Central memory CD4-positive, alpha-beta T cell (primary cell): ENCODE measurements at regions not wholly inside any gene's neighbourhood (a gene's known extent, or its start where the extent isn't known, plus 50 kb on each side); places are given as distances from the start of the nearest gene placed in this dataset.
"Not testable (repeated sequence)": the region's sequence is repeated elsewhere in the genome, so short reads cannot be mapped to it uniquely, and the experiment has no call there.

ENCODE experiments used
- DNase-seq: peaks from one replicate; pipeline ENCODE4 v3.0.0; 2022

DNA sequence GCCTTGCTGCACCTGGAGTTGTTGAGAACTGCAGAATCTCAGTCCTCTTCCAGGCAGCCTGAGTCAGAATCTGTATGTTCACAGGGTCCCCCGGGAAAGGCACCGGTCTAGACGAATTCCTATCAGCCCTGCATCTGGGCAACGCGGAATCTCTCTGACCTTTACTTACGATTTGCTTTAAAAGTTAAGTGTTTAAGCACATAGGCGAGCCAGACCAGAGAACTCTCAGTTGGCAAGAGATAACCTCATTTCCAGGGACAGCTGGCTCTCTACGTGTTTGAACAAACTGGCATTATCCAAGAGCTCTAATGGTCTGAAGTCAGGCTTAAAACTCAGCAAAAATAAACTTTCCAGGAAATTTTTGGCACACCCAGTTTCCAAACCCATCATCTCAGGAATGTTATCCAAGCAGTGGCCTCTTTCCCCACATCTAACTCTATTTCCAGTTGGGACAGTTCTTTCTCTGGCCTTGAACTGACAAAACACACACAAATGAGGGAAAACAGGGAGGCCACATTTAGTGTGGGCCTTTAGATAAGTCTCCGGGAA, 53.4 kb downstream of the HES1 start:
- no peak for DNase-seq

GRCh38 chr3:194191850-194192249, 55.9 kb downstream of the HES1 start:
- not testable (repeated sequence) for DNase-seq

GRCh38 chr3:194194051-194194756, 58.3 kb downstream of the HES1 start:
- no peak for DNase-seq

DNA sequence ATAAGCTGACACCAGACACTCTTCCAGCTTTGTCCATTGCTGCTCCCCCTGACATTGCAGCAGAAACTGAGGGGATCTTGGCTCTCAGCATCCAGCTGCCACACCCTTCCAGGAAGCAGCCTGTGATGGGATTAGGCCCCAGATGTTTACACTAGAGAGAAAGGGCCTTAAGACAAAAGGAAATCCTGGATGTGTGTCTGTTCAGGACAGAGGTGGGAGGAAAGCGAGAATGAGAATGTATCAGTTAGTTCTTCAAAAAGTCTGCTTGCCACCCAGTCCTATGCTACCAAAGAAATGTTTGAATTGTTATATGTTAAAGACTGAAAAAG, 58.8 kb downstream of the HES1 start:
- no peak for DNase-seq

DNA sequence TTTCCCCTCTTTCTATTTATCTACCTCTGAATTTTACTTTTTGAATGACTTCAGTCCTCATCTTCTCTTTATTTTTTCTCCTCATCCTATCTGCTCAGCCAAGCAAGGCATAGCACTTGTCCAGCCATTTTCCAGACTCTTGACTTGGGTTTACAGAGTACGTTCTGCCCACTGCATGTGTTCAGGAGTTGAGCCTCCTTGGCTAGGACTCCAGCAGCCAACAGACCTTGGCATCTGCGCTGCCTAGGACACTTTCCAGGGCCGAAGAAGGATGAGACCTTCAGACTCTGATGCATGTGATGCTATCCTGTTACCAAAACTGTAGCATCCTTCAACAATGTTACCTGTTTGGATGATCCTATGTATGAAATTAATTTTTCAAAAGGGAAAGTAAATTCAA, 59.7 kb downstream of the HES1 start:
- DNase-seq: no peak

DNA sequence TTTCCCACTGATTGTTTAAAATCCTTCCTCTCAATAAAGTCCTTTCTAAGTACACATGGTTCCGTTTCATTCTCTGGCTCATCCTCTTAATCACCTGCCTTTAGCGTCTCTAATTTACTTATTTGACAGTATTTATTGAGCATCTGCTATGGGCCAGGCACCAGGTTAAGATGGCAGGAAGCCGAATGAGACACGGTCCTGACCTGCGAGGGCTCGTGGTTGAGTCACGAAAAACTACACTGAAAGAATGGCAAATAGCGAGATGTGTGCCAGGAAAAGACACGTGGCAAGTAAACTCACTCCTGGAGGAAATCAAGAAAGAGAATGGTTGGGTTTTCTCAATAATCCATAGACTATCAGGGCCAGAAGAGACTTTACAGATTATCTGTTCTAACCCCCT, 60.9 kb downstream of the HES1 start:
- DNase-seq: no peak

- DNase-seq: no peak
Measured at GRCh38 chr3:194197396-194197960, 61.5 kb downstream of the HES1 start.

DNA sequence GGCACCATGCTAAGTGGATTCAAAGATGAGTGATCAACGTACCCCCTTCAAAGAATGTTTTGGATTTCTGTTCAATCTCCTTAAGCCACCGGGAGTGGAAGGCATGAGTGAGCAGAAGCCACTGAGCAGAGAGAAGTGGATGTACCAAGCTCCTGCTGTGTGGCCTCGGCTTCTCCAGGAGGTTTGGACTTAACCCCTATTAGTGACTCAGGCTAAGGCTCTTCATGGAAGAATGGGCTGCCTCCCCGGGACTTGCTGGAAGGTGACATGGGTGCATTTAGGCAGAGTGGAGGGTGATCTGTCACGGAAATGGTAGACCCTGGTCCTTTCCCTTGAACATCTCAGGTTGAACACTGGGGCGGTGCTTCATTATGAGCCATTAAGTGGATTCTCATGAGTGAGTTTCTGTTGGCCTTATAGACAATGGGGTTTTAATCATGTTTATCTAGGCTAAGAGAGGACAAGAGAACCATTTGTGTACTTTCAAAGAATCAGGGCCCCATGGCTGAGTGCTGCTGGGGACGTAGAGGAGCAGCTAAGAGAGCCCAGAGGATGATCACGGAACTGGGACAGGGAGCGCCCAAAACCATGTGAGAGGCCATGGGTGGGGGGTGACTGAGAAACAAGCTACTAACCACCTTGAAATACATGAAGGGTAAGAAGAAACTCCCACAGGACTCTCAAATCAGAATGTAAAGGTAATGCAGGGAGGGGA, 62.2 kb downstream of the HES1 start:
- DNase-seq: no peak

DNA sequence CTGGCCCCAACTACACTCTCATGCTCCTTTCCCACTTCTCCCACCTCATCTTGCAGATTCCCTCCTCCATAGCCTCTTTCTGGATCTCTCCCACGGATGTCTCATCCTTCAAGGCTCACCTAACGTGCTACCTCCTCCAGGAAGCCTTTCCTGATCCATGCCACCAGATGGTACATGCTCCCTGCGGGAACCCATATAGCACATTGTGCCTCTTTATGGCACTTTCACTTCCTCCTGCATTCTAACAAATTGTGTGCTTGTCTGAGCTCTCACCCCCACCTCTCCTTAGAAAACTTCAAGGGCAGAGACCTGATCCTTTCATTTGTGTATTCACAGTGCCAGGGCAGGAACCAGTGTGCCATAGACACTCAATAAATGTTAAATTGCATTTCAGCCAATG, 63.0 kb downstream of the HES1 start:
- no peak for DNase-seq

DNA sequence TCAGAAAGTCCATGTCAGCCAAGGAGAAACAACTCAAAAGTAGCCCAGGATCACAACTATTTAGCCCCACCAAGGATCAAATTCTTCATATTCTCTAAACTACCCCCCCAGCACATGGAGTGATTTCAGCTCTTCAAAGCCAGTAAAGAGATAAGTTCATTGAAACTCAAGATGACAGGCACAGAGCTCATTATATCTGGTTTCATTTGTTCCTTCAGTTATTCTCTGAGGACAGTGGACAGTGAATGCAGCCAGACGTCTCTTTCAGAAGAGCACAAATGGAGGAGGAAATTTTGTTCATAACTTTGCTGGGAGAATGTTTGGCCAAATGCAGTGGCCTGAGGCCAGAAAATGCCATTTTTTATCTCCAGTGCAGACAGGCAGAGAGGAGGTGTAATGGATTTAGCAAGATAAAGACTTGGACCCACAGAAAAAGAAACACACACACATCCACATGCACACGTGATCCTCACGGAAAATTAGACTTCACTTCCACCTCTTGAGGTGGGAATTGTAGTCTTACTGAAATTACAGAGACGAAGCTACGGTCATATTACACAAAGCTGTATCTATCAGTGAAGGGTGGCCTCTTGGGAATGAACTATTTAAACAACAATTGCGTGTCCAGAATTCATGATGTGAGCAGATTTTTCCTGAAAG, 64.6 kb downstream of the HES1 start:
- DNase-seq: no peak

GRCh38 chr3:194201953-194202666, 66.2 kb downstream of the HES1 start:
- no peak for DNase-seq

- DNase-seq: peak; percentile 9
Measured at GRCh38 chr3:194203482-194204041, 67.6 kb downstream of the HES1 start.

DNA sequence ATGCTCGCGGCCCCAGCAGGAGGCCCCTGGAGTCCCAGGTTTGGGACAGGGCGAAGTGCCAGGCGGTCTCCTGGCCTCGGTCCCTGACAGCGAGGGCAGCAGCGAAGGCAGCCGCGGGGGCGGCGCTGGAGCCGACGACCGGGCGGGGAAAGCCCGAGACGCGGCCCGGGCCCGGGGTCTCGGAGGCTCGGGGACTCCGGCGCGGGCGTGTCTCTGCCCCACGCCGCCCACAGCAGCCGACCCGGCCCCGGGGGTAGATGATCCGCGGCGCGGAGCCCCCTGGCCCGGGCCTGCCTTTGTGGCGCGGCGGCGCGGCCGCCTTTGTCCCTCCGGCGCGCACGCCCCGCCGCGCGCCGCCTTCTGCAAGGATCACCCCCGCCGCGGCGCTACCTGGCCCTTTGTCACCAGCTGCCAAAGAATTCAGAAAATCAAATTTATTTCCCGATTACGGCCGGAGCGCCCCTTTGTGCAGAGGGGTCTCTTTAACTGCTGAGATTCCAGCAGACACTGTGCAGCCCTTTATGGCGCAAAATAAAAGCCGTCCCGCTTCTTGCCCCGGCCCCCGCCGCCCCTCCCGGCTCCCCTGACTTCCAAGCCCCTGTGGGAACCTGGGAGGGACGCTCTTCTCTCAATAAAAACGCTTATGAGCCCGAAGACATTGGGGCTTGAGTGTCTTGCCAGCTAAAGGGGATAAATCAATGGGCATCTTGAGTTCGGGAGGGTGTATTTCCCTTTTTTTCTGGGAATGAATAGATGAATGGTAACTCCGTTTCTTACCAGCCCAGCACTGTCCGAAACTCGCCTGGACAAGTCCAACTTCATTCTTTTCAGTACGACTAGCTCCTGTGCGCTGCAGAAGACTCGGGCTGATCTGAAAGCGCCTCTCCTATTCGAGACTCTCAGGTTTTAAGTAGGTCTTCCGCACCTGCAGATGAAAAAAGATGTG, 68.4 kb downstream of the HES1 start:
- DNase-seq: no peak

GRCh38 chr3:194205675-194206133, 69.8 kb downstream of the HES1 start:
- no peak for DNase-seq

GRCh38 chr3:194206320-194206719, 70.4 kb downstream of the HES1 start:
- DNase-seq: no peak

- DNase-seq: no peak
Measured at GRCh38 chr3:194208709-194209108, 72.8 kb downstream of the HES1 start.

DNA sequence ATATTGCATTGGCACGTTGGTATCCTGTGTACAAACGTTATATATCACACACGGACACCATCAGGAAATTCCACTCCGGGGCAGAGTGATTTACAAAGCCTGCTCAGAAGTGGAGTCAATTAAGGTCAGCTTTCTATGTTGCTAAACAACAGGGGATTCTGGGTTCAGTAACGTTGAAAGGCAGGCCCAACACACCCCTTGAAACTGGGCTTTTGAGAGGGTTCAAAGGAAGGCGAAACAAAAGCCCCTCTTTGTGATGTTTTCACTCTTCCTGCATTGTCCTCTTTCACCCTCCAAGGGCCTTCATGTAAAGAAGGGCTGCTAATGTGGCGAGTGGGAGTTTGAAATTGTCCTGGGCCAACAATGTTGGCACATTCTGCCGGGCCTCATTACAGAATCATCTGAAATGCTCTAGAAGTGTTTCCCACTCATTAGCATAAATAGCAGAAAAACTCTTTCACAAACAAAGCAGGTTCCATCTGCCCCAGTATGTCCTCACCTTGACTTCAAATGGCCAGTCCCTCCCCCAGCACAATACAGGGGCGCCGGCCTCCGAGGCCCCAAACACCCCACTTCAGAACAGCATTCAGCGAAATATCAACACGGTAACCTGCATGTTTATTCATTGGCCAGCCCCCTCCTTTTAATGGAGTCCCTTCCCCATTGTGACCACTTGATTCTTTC, 76.4 kb downstream of the HES1 start:
- DNase-seq: no peak

- no peak for DNase-seq
Measured at GRCh38 chr3:194212845-194213331, 76.9 kb downstream of the HES1 start.

- DNase-seq: no peak
Measured at GRCh38 chr3:194215392-194215791, 79.4 kb downstream of the HES1 start.
